Neutrophil (primary cell): ENCODE measurements at regions not wholly inside any gene's neighbourhood (a gene's known extent, or its start where the extent isn't known, plus 50 kb on each side); places are given as distances from the start of the nearest gene placed in this dataset.

Experiments used
- H3K27ac ChIP-seq: fragments of 200-600 bp; sonication (generic); 2 replicates; pipeline ENCODE4 v1.5.1; 2016; ENCODE audit warnings: mild to moderate bottlenecking, moderate library complexity
- H3K27me3 ChIP-seq: fragments of 200-600 bp; sonication (generic); 2 replicates; pipeline ENCODE4 v1.6.0; 2016; ENCODE audit warnings: mild to moderate bottlenecking
- H3K36me3 ChIP-seq: fragments of 200-600 bp; sonication (generic); 2 replicates; pipeline ENCODE4 v1.5.1; 2017
- H3K4me1 ChIP-seq, 2 experiments: fragments of 200-600 bp in 1 of 2; sonication (generic) in 1 of 2; 1 replicate in 1 of 2; 2 replicates in 1 of 2; pipeline versions ENCODE4 v1.5.1 to v1.6.1; 2013 to 2016; ENCODE audit warnings: low read depth in 1 of 2, low read length in 1 of 2, mild to moderate bottlenecking in 1 of 2, moderate library complexity in 1 of 2; ENCODE audit not compliant: control insufficient read depth in 1 of 2, insufficient read depth in 1 of 2
- H3K4me3 ChIP-seq, 2 experiments: fragments of 200-600 bp in 1 of 2; sonication (generic) in 1 of 2; 1 replicate in 1 of 2; 2 replicates in 1 of 2; pipeline ENCODE4 v1.5.1; 2013 to 2016; ENCODE audit warnings: low read depth in 1 of 2, low read length in 1 of 2, mild to moderate bottlenecking in 1 of 2, moderate library complexity in 1 of 2
- H3K9me3 ChIP-seq: fragments of 200-600 bp; sonication (generic); 2 replicates; pipeline ENCODE4 v1.5.1; 2016
- CTCF ChIP-seq: fragments of 200-600 bp; sonication (generic); IDR thresholded peaks from 2 replicates; pipeline ENCODE4 v1.5.1; 2016; ENCODE audit warnings: antibody characterized with exemption

GRCh38 chr14:106679776-106680175, 1153.4 kb downstream of the TMEM121 start:
- TF ChIP-seq CTCF, result no peak
- H3K9me3 ChIP-seq, result no peaks in the 10 kb centered on the region
- no peak overlapping the region for H3K4me3 ChIP-seq
- H3K4me1 ChIP-seq, result no peaks in the 10 kb centered on the region
- H3K36me3 ChIP-seq, result no peaks in the 10 kb centered on the region
- H3K27ac ChIP-seq, result no peak overlapping the region
- H3K27me3 ChIP-seq, result no peaks in the 10 kb centered on the region

- Histone ChIP-seq H3K4me1 (no peaks in the 10 kb centered on the region), H3K4me3 (no peak overlapping the region), H3K9me3 (no peaks in the 10 kb centered on the region), H3K27ac (no peak overlapping the region), H3K36me3 (no peaks in the 10 kb centered on the region), H3K27me3 (no peaks in the 10 kb centered on the region)
- TF ChIP-seq CTCF, result no peak
These were observed 1154.8 kb downstream of the TMEM121 start for GRCh38 chr14:106681161-106681560.

- H3K36me3 ChIP-seq, result no peaks in the 10 kb centered on the region
- no peaks in the 10 kb centered on the region for H3K4me1 ChIP-seq
- TF ChIP-seq CTCF, result no peak
- no peak overlapping the region for H3K4me3 ChIP-seq
- H3K9me3 ChIP-seq, result no peaks in the 10 kb centered on the region
- no peak overlapping the region for H3K27ac ChIP-seq
- no peaks in the 10 kb centered on the region for H3K27me3 ChIP-seq
These were observed 1155.2 kb downstream of the TMEM121 start for GRCh38 chr14:106681568-106681967.

- no peak overlapping the region for H3K4me3 ChIP-seq
- no peaks in the 10 kb centered on the region for H3K27me3 ChIP-seq
- H3K4me1 ChIP-seq, result no peaks in the 10 kb centered on the region
- H3K27ac ChIP-seq, result no peak overlapping the region
- no peak for TF ChIP-seq CTCF
- no peaks in the 10 kb centered on the region for H3K36me3 ChIP-seq
- H3K9me3 ChIP-seq, result no peaks in the 10 kb centered on the region
These were observed 1157.2 kb downstream of the TMEM121 start for GRCh38 chr14:106683631-106684030.

GRCh38 chr14:106686533-106686932, 1160.2 kb downstream of the TMEM121 start:
- TF ChIP-seq CTCF, result no peak
- H3K4me3 ChIP-seq, result no peak overlapping the region
- H3K27me3 ChIP-seq, result no peaks in the 10 kb centered on the region
- no peaks in the 10 kb centered on the region for H3K36me3 ChIP-seq
- no peaks in the 10 kb centered on the region for H3K4me1 ChIP-seq
- H3K27ac ChIP-seq, result no peak overlapping the region
- no peaks in the 10 kb centered on the region for H3K9me3 ChIP-seq

- TF ChIP-seq CTCF, result no peak
- Histone ChIP-seq H3K9me3 (no peaks in the 10 kb centered on the region), H3K27me3 (no peaks in the 10 kb centered on the region), H3K27ac (no peak overlapping the region), H3K36me3 (no peaks in the 10 kb centered on the region), H3K4me3 (no peak overlapping the region), H3K4me1 (no peaks in the 10 kb centered on the region)
These were observed 1164.0 kb downstream of the TMEM121 start for GRCh38 chr14:106690333-106690891.
